Mesendoderm (in vitro differentiated cells): ENCODE measurements at regions not wholly inside any gene's neighbourhood (a gene's known extent, or its start where the extent isn't known, plus 50 kb on each side); places are given as distances from the start of the nearest gene placed in this dataset.

Experiments used
- DNase-seq: peaks from one replicate; pipeline ENCODE4 v3.0.0; 2013
- H2AK5ac ChIP-seq: 2 replicates; pipeline ENCODE4 v1.6.1; 2013; ENCODE audit warnings: low read length, inconsistent platforms
- H2BK120ac ChIP-seq: 2 replicates; pipeline ENCODE4 v1.6.1; 2013; ENCODE audit warnings: low read depth, mild to moderate bottlenecking, low read length, moderate library complexity, mixed read lengths
- H2BK15ac ChIP-seq: replicated peaks from 2 replicates; pipeline ENCODE4 v1.6.1; 2013; ENCODE audit warnings: low read depth, mild to moderate bottlenecking, moderate library complexity
- H2BK5ac ChIP-seq: 2 replicates; pipeline ENCODE4 v1.6.1; 2013; ENCODE audit warnings: low read length, inconsistent platforms
- H3K18ac ChIP-seq: 2 replicates; pipeline ENCODE4 v1.6.1; 2013; ENCODE audit warnings: mild to moderate bottlenecking, low read length, mixed read lengths
- H3K23ac ChIP-seq: one replicate; pipeline ENCODE4 v1.6.1; 2013; ENCODE audit warnings: low read length
- H3K27ac ChIP-seq: 2 replicates; pipeline ENCODE4 v1.5.1; 2013; ENCODE audit warnings: low read depth, mild to moderate bottlenecking, inconsistent platforms, low read length, moderate library complexity
- H3K27me3 ChIP-seq: 2 replicates; pipeline ENCODE4 v1.6.1; 2013; ENCODE audit warnings: low read length, control low read depth, mild to moderate bottlenecking, inconsistent platforms; ENCODE audit not compliant: insufficient read depth, poor library complexity
- H3K36me3 ChIP-seq: 2 replicates; pipeline ENCODE4 v1.6.1; 2013; ENCODE audit warnings: low read length, inconsistent platforms; ENCODE audit not compliant: control insufficient read depth, insufficient read depth
- H3K4ac ChIP-seq: one replicate; pipeline ENCODE4 v1.6.1; 2013; ENCODE audit warnings: low read depth, mild to moderate bottlenecking, low read length, moderate library complexity
- H3K4me1 ChIP-seq: 2 replicates; pipeline ENCODE4 v1.6.1; 2013; ENCODE audit warnings: low read depth, low read length, inconsistent platforms; ENCODE audit not compliant: control insufficient read depth
- H3K4me2 ChIP-seq: 2 replicates; pipeline ENCODE4 v1.6.1; 2013; ENCODE audit warnings: low read length
- H3K4me3 ChIP-seq: 2 replicates; pipeline ENCODE4 v1.5.1; 2013; ENCODE audit warnings: mild to moderate bottlenecking, low read length
- H3K56ac ChIP-seq: one replicate; pipeline ENCODE4 v1.6.1; 2013; ENCODE audit warnings: low read length
- H3K79me1 ChIP-seq: 2 replicates; pipeline ENCODE4 v1.6.1; 2013; ENCODE audit warnings: low read length, inconsistent platforms
- H3K79me2 ChIP-seq: 2 replicates; pipeline ENCODE4 v1.6.1; 2013; ENCODE audit warnings: mild to moderate bottlenecking, low read length; ENCODE audit not compliant: control insufficient read depth, insufficient read depth
- H3K9ac ChIP-seq: 2 replicates; pipeline ENCODE4 v1.6.1; 2013; ENCODE audit warnings: low read length, inconsistent platforms
- H4K5ac ChIP-seq: one replicate; pipeline ENCODE4 v1.6.1; 2013; ENCODE audit warnings: low read length
- H4K8ac ChIP-seq: one replicate; pipeline ENCODE4 v1.6.1; 2013; ENCODE audit warnings: low read depth, mild to moderate bottlenecking, control low read depth, low read length, moderate library complexity
- WGBS: extraction: QIAGEN DNeasy Blood & Tissue Kit; methylation state at CpG from one replicate; pipeline ENCODE4 v1.1.7; 2013; ENCODE audit warnings: low lambda C conversion rate, missing lambda C conversion rate; ENCODE audit not compliant: insufficient coverage; ENCODE audit errors: extremely low coverage; 5-methylcytosine and 5-hydroxymethylcytosine counted together

- no peak overlapping the region for H3K56ac ChIP-seq
- H3K4ac ChIP-seq: no peak overlapping the region
- no peak for DNase-seq
- no peak overlapping the region for H2AK5ac ChIP-seq
- H3K27me3 ChIP-seq: no peaks in the 10 kb centered on the region
- no peak overlapping the region for H3K9ac ChIP-seq
- no CpG with 5 or more reads among the region's 6 CpGs for WGBS
- no peak overlapping the region for H3K18ac ChIP-seq
- H3K27ac ChIP-seq: no peak overlapping the region
- H4K5ac ChIP-seq: no peak overlapping the region
- no peak overlapping the region for H2BK120ac ChIP-seq
- H2BK5ac ChIP-seq: no peak overlapping the region
- H3K23ac ChIP-seq: no peak overlapping the region
- H3K4me1 ChIP-seq: no peaks in the 10 kb centered on the region
- no peak overlapping the region for H3K4me3 ChIP-seq
- no peak overlapping the region for H4K8ac ChIP-seq
- H3K79me1 ChIP-seq: no peaks in the 10 kb centered on the region
- no peak overlapping the region for H2BK15ac ChIP-seq
- H3K36me3 ChIP-seq: no peaks in the 10 kb centered on the region
- no peaks in the 10 kb centered on the region for H3K79me2 ChIP-seq
- H3K4me2 ChIP-seq: no peak overlapping the region
Observed at GRCh38 chr7:127484954-127485353, 92.4 kb upstream of the ZNF800 start.

- H3K56ac ChIP-seq: no peak overlapping the region
- no peak overlapping the region for H3K23ac ChIP-seq
- no peak overlapping the region for H3K27ac ChIP-seq
- H2BK5ac ChIP-seq: no peak overlapping the region
- no peak overlapping the region for H3K18ac ChIP-seq
- no peak overlapping the region for H3K4me3 ChIP-seq
- no peak overlapping the region for H3K4ac ChIP-seq
- H3K4me1 ChIP-seq: no peaks in the 10 kb centered on the region
- no peak overlapping the region for H3K4me2 ChIP-seq
- no peak for DNase-seq
- H3K79me2 ChIP-seq: no peaks in the 10 kb centered on the region
- H2BK15ac ChIP-seq: no peak overlapping the region
- H3K79me1 ChIP-seq: no peaks in the 10 kb centered on the region
- H3K9ac ChIP-seq: no peak overlapping the region
- H2AK5ac ChIP-seq: no peak overlapping the region
- H4K5ac ChIP-seq: no peak overlapping the region
- H2BK120ac ChIP-seq: no peak overlapping the region
- no peaks in the 10 kb centered on the region for H3K27me3 ChIP-seq
- WGBS: no CpG with 5 or more reads among the region's 2 CpGs
- H4K8ac ChIP-seq: no peak overlapping the region
- H3K36me3 ChIP-seq: no peaks in the 10 kb centered on the region
Observed at GRCh38 chr7:127478461-127478860, 86.0 kb upstream of the ZNF800 start.

- DNase-seq: peak; percentile 5
- no peak overlapping the region for H3K23ac ChIP-seq
Observed at GRCh38 chr7:127478024-127478355, 85.5 kb upstream of the ZNF800 start.

DNA sequence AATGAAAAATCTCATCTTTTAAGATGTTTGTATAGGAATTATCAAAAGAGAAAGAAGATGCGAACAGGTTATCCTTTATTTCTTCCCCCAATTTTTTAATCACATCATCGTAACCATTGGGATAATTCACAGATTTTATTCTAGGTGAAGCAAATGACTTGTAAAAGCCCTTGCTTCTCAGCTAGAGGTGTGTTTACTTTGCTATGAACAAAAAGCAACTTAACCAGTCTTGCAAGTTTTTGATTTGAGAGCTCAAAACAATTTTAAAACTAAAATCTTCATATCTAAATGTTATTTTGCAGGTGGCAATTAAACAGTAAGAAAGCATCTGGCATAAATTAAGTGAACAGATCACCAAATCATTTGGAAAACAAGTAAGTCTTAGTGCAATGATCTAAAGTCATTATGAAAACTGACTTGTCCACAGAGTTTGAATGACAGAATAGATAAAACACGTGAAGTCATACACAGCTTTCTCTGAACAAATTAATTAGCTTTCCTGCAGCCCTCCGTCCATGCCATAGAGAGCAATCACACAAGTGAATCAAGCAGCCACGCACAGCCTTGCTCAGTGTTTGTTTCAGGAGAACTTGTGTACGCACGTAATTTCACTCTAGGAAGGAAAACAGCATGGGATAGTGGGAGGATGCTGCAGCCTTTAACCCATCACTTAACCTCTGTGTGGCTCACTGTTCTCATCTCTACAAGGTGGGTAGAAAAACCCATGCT lies 85.0 kb upstream of the ZNF800 start:
- Histone ChIP-seq H3K4ac (no peak overlapping the region), H3K9ac (no peak overlapping the region), H3K36me3 (no peaks in the 10 kb centered on the region), H3K18ac (no peak overlapping the region), H2BK5ac (no peak overlapping the region), H3K27me3 (no peaks in the 10 kb centered on the region), H3K4me3 (no peak overlapping the region), H3K4me1 (no peaks in the 10 kb centered on the region), H3K79me1 (no peaks in the 10 kb centered on the region), H3K4me2 (no peak overlapping the region), H2AK5ac (no peak overlapping the region), H3K23ac (no peak overlapping the region), H3K56ac (no peak overlapping the region), H2BK120ac (no peak overlapping the region), H3K79me2 (no peaks in the 10 kb centered on the region), H2BK15ac (no peak overlapping the region), H4K8ac (no peak overlapping the region), H3K27ac (no peak overlapping the region), H4K5ac (no peak overlapping the region)
- no CpG with 5 or more reads among the region's 7 CpGs for WGBS
- no peak for DNase-seq

More at GRCh38 chr7:127478024-127478355, 85.5 kb upstream of the ZNF800 start:
- Histone ChIP-seq H4K8ac (no peak overlapping the region), H3K56ac (no peak overlapping the region), H2AK5ac (no peak overlapping the region), H3K9ac (no peak overlapping the region), H3K18ac (no peak overlapping the region), H2BK15ac (no peak overlapping the region), H3K79me1 (no peaks in the 10 kb centered on the region), H3K27ac (no peak overlapping the region), H3K4me1 (no peaks in the 10 kb centered on the region), H3K4ac (no peak overlapping the region), H2BK5ac (no peak overlapping the region), H3K4me3 (no peak overlapping the region), H4K5ac (no peak overlapping the region), H3K79me2 (no peaks in the 10 kb centered on the region), H3K4me2 (no peak overlapping the region), H3K36me3 (no peaks in the 10 kb centered on the region), H2BK120ac (no peak overlapping the region), H3K27me3 (no peaks in the 10 kb centered on the region)
- WGBS: no CpG with 5 or more reads among the region's 1 CpG

GRCh38 chr7:127476618-127477017 lies 84.1 kb upstream of the ZNF800 start:
- H2BK15ac ChIP-seq: no peak overlapping the region
- H2BK5ac ChIP-seq: no peak overlapping the region
- no peak overlapping the region for H4K5ac ChIP-seq
- no peak overlapping the region for H3K4ac ChIP-seq
- no peaks in the 10 kb centered on the region for H3K4me1 ChIP-seq
- no peaks in the 10 kb centered on the region for H3K79me1 ChIP-seq
- no peak overlapping the region for H3K23ac ChIP-seq
- no peak overlapping the region for H3K27ac ChIP-seq
- H3K79me2 ChIP-seq: no peaks in the 10 kb centered on the region
- no peak overlapping the region for H3K4me2 ChIP-seq
- H3K9ac ChIP-seq: no peak overlapping the region
- H3K4me3 ChIP-seq: no peak overlapping the region
- H3K56ac ChIP-seq: no peak overlapping the region
- DNase-seq: no peak
- H3K18ac ChIP-seq: no peak overlapping the region
- no peaks in the 10 kb centered on the region for H3K36me3 ChIP-seq
- no peaks in the 10 kb centered on the region for H3K27me3 ChIP-seq
- no peak overlapping the region for H4K8ac ChIP-seq
- no peak overlapping the region for H2BK120ac ChIP-seq
- no CpG with 5 or more reads among the region's 1 CpG for WGBS
- no peak overlapping the region for H2AK5ac ChIP-seq

DNA sequence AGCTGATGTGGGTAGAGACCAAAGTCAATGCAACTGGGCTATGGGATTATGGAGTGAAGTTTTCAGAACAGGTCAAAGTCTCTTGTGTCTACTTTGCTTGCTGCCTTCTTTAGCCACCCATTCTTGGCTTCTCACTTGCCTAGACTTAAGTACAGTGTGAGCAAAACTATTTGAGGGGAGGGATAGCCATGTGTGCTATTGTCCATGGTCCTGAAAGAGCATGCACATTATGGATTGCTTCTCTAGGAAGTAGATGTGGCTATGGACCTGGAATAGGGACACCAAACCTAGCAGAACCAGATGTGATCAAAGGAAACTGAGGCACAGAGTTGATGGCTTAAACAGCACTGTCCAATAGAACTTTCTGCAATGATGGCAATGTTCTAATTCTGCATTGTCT lies 81.9 kb upstream of the ZNF800 start:
- DNase-seq: peak; percentile 31

More for the DNA sequence above, 81.9 kb upstream of the ZNF800 start:
- Histone ChIP-seq H3K27me3 (no peaks in the 10 kb centered on the region), H2BK5ac (no peak overlapping the region), H4K8ac (no peak overlapping the region), H3K4me2 (no peak overlapping the region), H3K56ac (no peak overlapping the region), H3K23ac (no peak overlapping the region), H3K79me1 (no peaks in the 10 kb centered on the region), H2BK120ac (no peak overlapping the region), H4K5ac (no peak overlapping the region), H2BK15ac (no peak overlapping the region), H3K4me1 (no peaks in the 10 kb centered on the region), H3K36me3 (no peaks in the 10 kb centered on the region), H3K27ac (no peak overlapping the region), H3K79me2 (no peaks in the 10 kb centered on the region), H2AK5ac (no peak overlapping the region), H3K4ac (no peak overlapping the region), H3K9ac (no peak overlapping the region), H3K18ac (no peak overlapping the region), H3K4me3 (no peak overlapping the region)
